SK-N-SH (cell line): ENCODE measurements at regions not wholly inside any gene's neighbourhood (a gene's known extent, or its start where the extent isn't known, plus 50 kb on each side); places are given as distances from the start of the nearest gene placed in this dataset.

Source experiments
- CTCF ChIA-PET: fragments of 300-600, 350-600 bp; formaldehyde crosslinking; extraction: SDS; loops from one replicate; lab custom pipeline; 2021; lab: Yijun Ruan, JAX
- POLR2A ChIA-PET: fragments of 350-600 bp; sonication (Branson Sonifier 250); formaldehyde crosslinking; extraction: SDS; loops from one replicate; lab custom pipeline; 2020; ENCODE audit warnings: antibody characterized with exemption, inconsistent platforms; lab: Yijun Ruan, JAX
- DNase-seq: peaks from one replicate; pipeline ENCODE4 v3.0.0; 2012
- H2AFZ ChIP-seq: fragments of 200-600 bp; sonication (generic); 2 replicates; pipeline ENCODE4 v1.8.1; 2016; ENCODE audit warnings: antibody characterized with exemption, mild to moderate bottlenecking, low read depth
- H3F3A ChIP-seq: fragments of 200-600 bp; sonication (generic); replicated peaks from 2 replicates; pipeline ENCODE3; 2016; ENCODE audit warnings: antibody characterized with exemption, mild to moderate bottlenecking; ENCODE audit not compliant: insufficient read depth
- H3K27ac ChIP-seq, 2 experiments: fragments of 200-500 bp in 1 of 2; fragments of 200-600 bp in 1 of 2; sonication (Bioruptor generic) in 1 of 2; sonication (generic), shearing (Covaris generic) in 1 of 2; 2 replicates each; pipeline versions ENCODE4 v1.5.1 to v1.6.1; 2014 to 2016; ENCODE audit warnings: low read depth in 2 of 2, inconsistent platforms in 1 of 2, low read length in 1 of 2, mild to moderate bottlenecking in 1 of 2, mixed read lengths in 1 of 2
- H3K27me3 ChIP-seq: fragments of 200-600 bp; sonication (generic), shearing (Covaris generic); 2 replicates; pipeline ENCODE4 v1.6.1; 2016; ENCODE audit warnings: mixed run types; ENCODE audit not compliant: insufficient read depth
- H3K36me3 ChIP-seq, 2 experiments: fragments of 200-500 bp in 1 of 2; fragments of 200-600 bp in 1 of 2; sonication (Bioruptor generic) in 1 of 2; sonication (generic) in 1 of 2; replicated peaks in 1 of 2; 2 replicates each; pipeline versions ENCODE3 to v1.5.1; 2014 to 2016; ENCODE audit warnings: low read length in 1 of 2, mild to moderate bottlenecking in 1 of 2; ENCODE audit not compliant: insufficient read depth in 2 of 2, control insufficient read depth in 1 of 2
- H3K4me1 ChIP-seq, 2 experiments: fragments of 200-500 bp in 1 of 2; fragments of 200-600 bp in 1 of 2; sonication (Bioruptor generic) in 1 of 2; sonication (generic), shearing (Covaris generic) in 1 of 2; 2 replicates each; pipeline versions ENCODE4 v1.5.1 to v1.6.1; 2014 to 2016; ENCODE audit warnings: low read depth in 1 of 2, low read length in 1 of 2, mixed run types in 1 of 2; ENCODE audit not compliant: insufficient read depth in 2 of 2, control insufficient read depth in 1 of 2
- H3K4me2 ChIP-seq: fragments of 200-600 bp; sonication (generic), shearing (Covaris generic); 2 replicates; pipeline ENCODE4 v1.6.1; 2017; ENCODE audit warnings: mixed run types
- H3K4me3 ChIP-seq, 2 experiments: fragments of 200-500 bp in 1 of 2; fragments of 200-600 bp in 1 of 2; sonication (Bioruptor generic) in 1 of 2; sonication (generic), shearing (Covaris generic) in 1 of 2; 2 replicates each; pipeline versions ENCODE4 v1.5.1 to v1.8.1; 2014 to 2016; ENCODE audit warnings: low read depth in 2 of 2, inconsistent platforms in 1 of 2, low read length in 1 of 2, mild to moderate bottlenecking in 1 of 2, mixed read lengths in 1 of 2, moderate library complexity in 1 of 2
- H3K79me2 ChIP-seq: fragments of 200-600 bp; sonication (generic); 2 replicates; pipeline ENCODE4 v1.8.1; 2017; ENCODE audit warnings: mild to moderate bottlenecking; ENCODE audit not compliant: insufficient read depth
- H3K9ac ChIP-seq: fragments of 200-600 bp; sonication (generic); 2 replicates; pipeline ENCODE4 v1.6.1; 2017; ENCODE audit warnings: mixed run types
- H3K9me2 ChIP-seq: fragments of 200-600 bp; sonication (generic); 2 replicates; pipeline ENCODE4 v1.6.1; 2017; ENCODE audit warnings: mixed run types
- H3K9me3 ChIP-seq: fragments of 200-600 bp; sonication (generic); 2 replicates; pipeline ENCODE4 v1.6.1; 2017; ENCODE audit warnings: mixed run types, mild to moderate bottlenecking, moderate library complexity
- H4K20me1 ChIP-seq: fragments of 200-600 bp; sonication (generic); 2 replicates; pipeline ENCODE4 v1.6.1; 2017; ENCODE audit warnings: mild to moderate bottlenecking, mixed run types; ENCODE audit not compliant: insufficient read depth
- ELF1 ChIP-seq: IDR thresholded peaks from 2 replicates; pipeline ENCODE4 v1.4.0; 2012
- EZH2phosphoT487 ChIP-seq: fragments of 200-600 bp; sonication (generic); IDR thresholded peaks from 2 replicates; pipeline ENCODE4 v1.6.1; 2017; ENCODE audit warnings: low read depth, mixed run types, mild to moderate bottlenecking, antibody characterized with exemption, moderate library complexity, borderline replicate concordance
- FOXJ3 ChIP-seq: sonication (generic); formaldehyde crosslinking; IDR thresholded peaks from 2 replicates; pipeline ENCODE4 v1.5.1; 2020; ENCODE audit warnings: mild to moderate bottlenecking, missing genetic modification reagents
- GABPA ChIP-seq: IDR thresholded peaks from 2 replicates; pipeline ENCODE4 v1.4.0; 2012; ENCODE audit warnings: low read depth, mild to moderate bottlenecking
- GATA2 ChIP-seq: sonication (generic); formaldehyde crosslinking; IDR thresholded peaks from 2 replicates; pipeline ENCODE4 v1.5.0; 2020; ENCODE audit warnings: mild to moderate bottlenecking, missing genetic modification reagents
- IRF3 ChIP-seq: fragments of 150-350 bp; IDR thresholded peaks from 2 replicates; pipeline ENCODE4 v1.6.1; 2016; ENCODE audit warnings: mild to moderate bottlenecking, low read depth, low read length
- JUND ChIP-seq: IDR thresholded peaks from 2 replicates; pipeline ENCODE4 v1.4.0; 2012
- MEF2A ChIP-seq: IDR thresholded peaks from 2 replicates; pipeline ENCODE4 v1.4.0; 2012; ENCODE audit warnings: low read depth, borderline replicate concordance
- MXI1 ChIP-seq: IDR thresholded peaks from 2 replicates; pipeline ENCODE4 v1.6.1; 2012; ENCODE audit warnings: mild to moderate bottlenecking, low read depth, low read length, improper control_type of control experiment
- NFIC ChIP-seq: IDR thresholded peaks from 2 replicates; pipeline ENCODE4 v1.4.0; 2012; ENCODE audit warnings: borderline replicate concordance
- POLR2AphosphoS5 ChIP-seq: IDR thresholded peaks from 2 replicates; pipeline ENCODE4 v1.6.1; 2012; ENCODE audit warnings: low read depth, low read length
- REST ChIP-seq: IDR thresholded peaks from 2 replicates; pipeline ENCODE4 v1.6.1; 2012; ENCODE audit warnings: mild to moderate bottlenecking, low read depth, low read length, moderate library complexity
- SIN3A ChIP-seq: IDR thresholded peaks from 2 replicates; pipeline ENCODE4 v1.6.1; 2012; ENCODE audit warnings: low read depth, mild to moderate bottlenecking, low read length, moderate library complexity, borderline replicate concordance
- SMC3 ChIP-seq: IDR thresholded peaks from 2 replicates; pipeline ENCODE4 v1.6.1; 2012; ENCODE audit warnings: low read depth, low read length, improper control_type of control experiment
- TAF1 ChIP-seq: IDR thresholded peaks from 2 replicates; pipeline ENCODE4 v1.6.1; 2012; ENCODE audit warnings: low read depth, mild to moderate bottlenecking, low read length, moderate library complexity, borderline replicate concordance
- TCF12 ChIP-seq: IDR thresholded peaks from 2 replicates; pipeline ENCODE4 v1.4.0; 2012
- TEAD4 ChIP-seq: IDR thresholded peaks from 2 replicates; pipeline ENCODE4 v1.4.0; 2012; ENCODE audit warnings: mild to moderate bottlenecking, borderline replicate concordance; ENCODE audit not compliant: insufficient read depth
- YY1 ChIP-seq: IDR thresholded peaks from 2 replicates; pipeline ENCODE4 v1.4.0; 2012; ENCODE audit warnings: low read depth, mild to moderate bottlenecking
- ZBTB33 ChIP-seq: IDR thresholded peaks from 2 replicates; pipeline ENCODE4 v1.4.0; 2012; ENCODE audit warnings: low read depth, borderline replicate concordance
- WGBS: methylation state at CpG from one replicate; pipeline ENCODE4 v1.1.6; 2017; ENCODE audit warnings: low lambda C conversion rate; 5-methylcytosine and 5-hydroxymethylcytosine counted together

- no peaks in the 10 kb centered on the region for H4K20me1 ChIP-seq
- TF ChIP-seq POLR2AphosphoS5 (no peak), SMC3 (no peak), TEAD4 (no peak), JUND (no peak), ZBTB33 (no peak), NFIC (no peak), IRF3 (no peak), MXI1 (no peak), MEF2A (no peak), ELF1 (no peak), GABPA (no peak), TAF1 (no peak), FOXJ3 (CRISPR knock-in tag) (no peak), SIN3A (no peak), YY1 (no peak), REST (no peak), EZH2phosphoT487 (no peak), GATA2 (no peak), TCF12 (no peak)
- no peak overlapping the region for H3K9ac ChIP-seq
- H3K9me3 ChIP-seq, result no peaks in the 10 kb centered on the region; the same call in 1 of the 2 replicates
- no peaks in the 10 kb centered on the region; the same call in 1 of the 2 replicates for H3K27me3 ChIP-seq
- H3K36me3 ChIP-seq, result no peaks in the 10 kb centered on the region
- no peak overlapping the region for H3K27ac ChIP-seq
- POLR2A ChIA-PET, result no interaction called here
- WGBS, result 28% methylated on average over 4 of the region's 4 CpGs
- no peak overlapping the region for H3K4me3 ChIP-seq
- H3K4me2 ChIP-seq, result no peak overlapping the region
- H3K79me2 ChIP-seq, result no peaks in the 10 kb centered on the region
- DNase-seq, result no peak
- CTCF ChIA-PET, result no interaction called here
- no peaks in the 10 kb centered on the region for H3K9me2 ChIP-seq
- no peaks in the 10 kb centered on the region for H3F3A ChIP-seq
- H2AFZ ChIP-seq, result no peak overlapping the region
- no peaks in the 10 kb centered on the region for H3K4me1 ChIP-seq
Observed at GRCh38 chr2:40666398-40666797, 214.5 kb upstream of the SLC8A1 start.
